SJCRH30 (cell line): ENCODE measurements at regions not wholly inside any gene's neighbourhood (a gene's known extent, or its start where the extent isn't known, plus 50 kb on each side); places are given as distances from the start of the nearest gene placed in this dataset.
"Not testable (repeated sequence)": the region's sequence is repeated elsewhere in the genome, so short reads cannot be mapped to it uniquely, and the experiment has no call there.

Source experiments
- DNase-seq, 2 experiments: peaks; one replicate each; pipeline ENCODE4 v3.0.0-alpha.2; 2015 to 2020
- H3K27ac ChIP-seq: fragments of 250-450 bp; sonication (Bioruptor Pico); 2 replicates; pipeline ENCODE4 v1.5.1; 2020; ENCODE audit warnings: mild to moderate bottlenecking, moderate library complexity
- H3K27me3 ChIP-seq: fragments of 250-450 bp; sonication (Bioruptor Pico); 2 replicates; pipeline ENCODE4 v1.5.1; 2020; ENCODE audit warnings: mild to moderate bottlenecking, moderate library complexity
- H3K36me3 ChIP-seq: fragments of 250-450 bp; sonication (Bioruptor Pico); 2 replicates; pipeline ENCODE4 v1.5.1; 2020; ENCODE audit warnings: mild to moderate bottlenecking, moderate library complexity
- H3K4me1 ChIP-seq: fragments of 250-450 bp; sonication (Bioruptor Pico); 2 replicates; pipeline ENCODE4 v1.5.1; 2020; ENCODE audit warnings: mild to moderate bottlenecking, moderate library complexity
- H3K4me3 ChIP-seq: fragments of 250-450 bp; sonication (Bioruptor Pico); 2 replicates; pipeline ENCODE4 v1.5.1; 2020; ENCODE audit warnings: mild to moderate bottlenecking, moderate library complexity
- H3K9me3 ChIP-seq: fragments of 250-450 bp; sonication (Bioruptor Pico); replicated peaks from 2 replicates; pipeline ENCODE4 v1.5.1; 2020; ENCODE audit warnings: mild to moderate bottlenecking, moderate library complexity

GRCh38 chr14:106257569-106257994 is 731.2 kb downstream of the TMEM121 start:
- H3K9me3 ChIP-seq, H3K4me3 ChIP-seq, H3K4me1 ChIP-seq, H3K36me3 ChIP-seq, H3K27ac ChIP-seq: not testable (repeated sequence)
- DNase-seq, result peak; percentile 61 to 66
- H3K27me3 ChIP-seq, result peaks cover 14% of the 10 kb centered on the region

GRCh38 chr14:106268013-106268727 is 741.8 kb downstream of the TMEM121 start:
- Histone ChIP-seq H3K27ac (no peak overlapping the region), H3K9me3 (no peaks in the 10 kb centered on the region), H3K27me3 (peaks cover 50% of the 10 kb centered on the region), H3K36me3 (no peaks in the 10 kb centered on the region), H3K4me3 (no peak overlapping the region), H3K4me1 (no peaks in the 10 kb centered on the region)
- peak in 1 of 2 experiments; percentile 32 for DNase-seq

GRCh38 chr14:106269029-106269428 is 742.6 kb downstream of the TMEM121 start:
- H3K9me3 ChIP-seq, result no peaks in the 10 kb centered on the region
- no peak for DNase-seq
- peaks cover 50% of the 10 kb centered on the region for H3K27me3 ChIP-seq
- H3K4me1 ChIP-seq, result no peaks in the 10 kb centered on the region
- no peaks in the 10 kb centered on the region for H3K36me3 ChIP-seq
- no peak overlapping the region for H3K27ac ChIP-seq
- no peak overlapping the region for H3K4me3 ChIP-seq

GRCh38 chr14:106269451-106270204 is 743.2 kb downstream of the TMEM121 start:
- no peak overlapping the region for H3K27ac ChIP-seq
- no peaks in the 10 kb centered on the region for H3K4me1 ChIP-seq
- no peaks in the 10 kb centered on the region for H3K36me3 ChIP-seq
- DNase-seq, result no peak
- no peaks in the 10 kb centered on the region for H3K9me3 ChIP-seq
- H3K27me3 ChIP-seq, result peaks cover 49% of the 10 kb centered on the region
- no peak overlapping the region for H3K4me3 ChIP-seq

GRCh38 chr14:106270476-106271121 is 744.2 kb downstream of the TMEM121 start:
- H3K4me3 ChIP-seq, H3K27ac ChIP-seq, H3K36me3 ChIP-seq, H3K4me1 ChIP-seq, H3K9me3 ChIP-seq, DNase-seq: not testable (repeated sequence)
- peaks cover 43% of the 10 kb centered on the region for H3K27me3 ChIP-seq

- H3K27ac ChIP-seq, result no peak overlapping the region
- no peak overlapping the region for H3K4me3 ChIP-seq
- no peak for DNase-seq
- no peaks in the 10 kb centered on the region for H3K36me3 ChIP-seq
- no peaks in the 10 kb centered on the region for H3K9me3 ChIP-seq
- no peaks in the 10 kb centered on the region for H3K4me1 ChIP-seq
- peaks cover 23% of the 10 kb centered on the region for H3K27me3 ChIP-seq
Observed at GRCh38 chr14:106276326-106277267, 750.2 kb downstream of the TMEM121 start.

- Histone ChIP-seq H3K9me3 (no peaks in the 10 kb centered on the region), H3K27ac (no peak overlapping the region), H3K4me3 (no peak overlapping the region), H3K36me3 (no peaks in the 10 kb centered on the region), H3K27me3 (peaks cover 16% of the 10 kb centered on the region), H3K4me1 (no peaks in the 10 kb centered on the region)
- DNase-seq, result peak in 1 of 2 experiments; percentile 37
Observed at GRCh38 chr14:106277503-106277902, 751.1 kb downstream of the TMEM121 start.

- H3K36me3 ChIP-seq, result no peaks in the 10 kb centered on the region
- no peaks in the 10 kb centered on the region for H3K27me3 ChIP-seq
Observed at GRCh38 chr14:106280876-106281275, 754.5 kb downstream of the TMEM121 start.

GRCh38 chr14:106286697-106287290 is 760.4 kb downstream of the TMEM121 start:
- Histone ChIP-seq H3K36me3 (no peaks in the 10 kb centered on the region), H3K9me3 (no peaks in the 10 kb centered on the region), H3K4me1 (no peaks in the 10 kb centered on the region), H3K27me3 (no peaks in the 10 kb centered on the region), H3K4me3 (no peak overlapping the region), H3K27ac (no peak overlapping the region)
- peak in 1 of 2 experiments; percentile 54 for DNase-seq

More at GRCh38 chr14:106280876-106281275, 754.5 kb downstream of the TMEM121 start:
- H3K27ac ChIP-seq, result no peak overlapping the region
- no peaks in the 10 kb centered on the region for H3K9me3 ChIP-seq
- H3K4me3 ChIP-seq, result no peak overlapping the region
- no peak for DNase-seq
- no peaks in the 10 kb centered on the region for H3K4me1 ChIP-seq

GRCh38 chr14:106287506-106287905 is 761.1 kb downstream of the TMEM121 start:
- Histone ChIP-seq H3K36me3 (no peaks in the 10 kb centered on the region), H3K4me1 (no peaks in the 10 kb centered on the region), H3K27me3 (no peaks in the 10 kb centered on the region), H3K4me3 (no peak overlapping the region), H3K27ac (no peak overlapping the region), H3K9me3 (no peaks in the 10 kb centered on the region)
- no peak for DNase-seq

- no peak overlapping the region for H3K27ac ChIP-seq
- no peaks in the 10 kb centered on the region for H3K4me1 ChIP-seq
- no peak for DNase-seq
- no peaks in the 10 kb centered on the region for H3K9me3 ChIP-seq
- H3K36me3 ChIP-seq, result no peaks in the 10 kb centered on the region
- no peak overlapping the region for H3K4me3 ChIP-seq
- no peaks in the 10 kb centered on the region for H3K27me3 ChIP-seq
Observed at GRCh38 chr14:106291626-106292025, 765.2 kb downstream of the TMEM121 start.

- no peak for DNase-seq
Observed at GRCh38 chr14:106294324-106294723, 767.9 kb downstream of the TMEM121 start.

GRCh38 chr14:106300951-106301510 is 774.6 kb downstream of the TMEM121 start:
- not testable (repeated sequence) for H3K27ac ChIP-seq, H3K9me3 ChIP-seq, H3K27me3 ChIP-seq, DNase-seq, H3K4me3 ChIP-seq, H3K36me3 ChIP-seq, H3K4me1 ChIP-seq

More at GRCh38 chr14:106294324-106294723, 767.9 kb downstream of the TMEM121 start:
- Histone ChIP-seq H3K4me1 (no peaks in the 10 kb centered on the region), H3K27ac (no peak overlapping the region), H3K27me3 (no peaks in the 10 kb centered on the region), H3K9me3 (no peaks in the 10 kb centered on the region), H3K4me3 (no peak overlapping the region), H3K36me3 (no peaks in the 10 kb centered on the region)

GRCh38 chr14:106301609-106302008 is 775.2 kb downstream of the TMEM121 start:
- H3K4me3 ChIP-seq, H3K27me3 ChIP-seq, H3K36me3 ChIP-seq, H3K4me1 ChIP-seq, H3K27ac ChIP-seq, DNase-seq, H3K9me3 ChIP-seq: not testable (repeated sequence)
